ENCODE measurements at regions not wholly inside any gene's neighbourhood (a gene's known extent, or its start where the extent isn't known, plus 50 kb on each side); places are given as distances from the start of the nearest gene placed in this dataset.

GRCh38 chr11:123272565-123272964 is 77.5 kb upstream of the CLMP start:
- TF ChIP-seq CTCF (IDR thresholded peaks at IDR 0.05; ENCODE audit: low read depth, low read length, missing input control), result no peak
- no peak for TF ChIP-seq TAF1 (conservative IDR thresholded peaks at IDR 0.05)
- TF ChIP-seq RAD21 (IDR thresholded peaks at IDR 0.05), result no peak
- TF ChIP-seq YY1 (IDR thresholded peaks at IDR 0.05), result no peak
- TF ChIP-seq MAX (IDR thresholded peaks at IDR 0.05), result no peak
- TF ChIP-seq JUND (IDR thresholded peaks at IDR 0.05), result no peak
- no peak for TF ChIP-seq ATF3 (IDR thresholded peaks at IDR 0.05)
- TF ChIP-seq REST (IDR thresholded peaks at IDR 0.05), result no peak
- TF ChIP-seq SP1 (IDR thresholded peaks at IDR 0.05), result no peak
- no peak for TF ChIP-seq EGR1 (IDR thresholded peaks at IDR 0.05; ENCODE audit: low read depth in 2 of 2)
- no peak for TF ChIP-seq GABPA (IDR thresholded peaks at IDR 0.05 in 1 of 2, conservative IDR thresholded peaks at IDR 0.05 in 1 of 2)
- no peak for TF ChIP-seq ZBTB33 (IDR thresholded peaks at IDR 0.05)
- TF ChIP-seq RXRA (IDR thresholded peaks at IDR 0.05), result no peak
